LHCN-M2 (cell line): ENCODE measurements at regions not wholly inside any gene's neighbourhood (a gene's known extent, or its start where the extent isn't known, plus 50 kb on each side); places are given as distances from the start of the nearest gene placed in this dataset.

Experiments
- DNase-seq: peaks from one replicate; pipeline ENCODE4 v3.0.0-alpha.2; 2012; ENCODE audit warnings: low read depth

- DNase-seq, result no peak
These were observed 255.9 kb upstream of the TET2 start for GRCh38 chr4:104890598-104891275.

GRCh38 chr4:104896660-104897645, 249.7 kb upstream of the TET2 start:
- peak; percentile 65 for DNase-seq

GRCh38 chr4:104899863-104900262, 246.8 kb upstream of the TET2 start:
- no peak for DNase-seq

GRCh38 chr4:104901438-104901837, 245.2 kb upstream of the TET2 start:
- no peak for DNase-seq

GRCh38 chr4:104901961-104902605, 244.6 kb upstream of the TET2 start:
- no peak for DNase-seq

GRCh38 chr4:104905065-104905464, 241.6 kb upstream of the TET2 start:
- no peak for DNase-seq

- DNase-seq, result no peak
These were observed 241.1 kb upstream of the TET2 start for GRCh38 chr4:104905546-104905945.

- peak; percentile 71 for DNase-seq
These were observed 240.4 kb upstream of the TET2 start for GRCh38 chr4:104906276-104906675.

GRCh38 chr4:104907074-104907649, 239.5 kb upstream of the TET2 start:
- peak; percentile 16 for DNase-seq

- no peak for DNase-seq
These were observed 238.7 kb upstream of the TET2 start for GRCh38 chr4:104907991-104908390.

- no peak for DNase-seq
These were observed 237.3 kb upstream of the TET2 start for GRCh38 chr4:104909376-104909775.

GRCh38 chr4:104912518-104912917, 234.2 kb upstream of the TET2 start:
- DNase-seq, result no peak

- no peak for DNase-seq
These were observed 231.3 kb upstream of the TET2 start for GRCh38 chr4:104915373-104915772.

GRCh38 chr4:104915864-104916263, 230.8 kb upstream of the TET2 start:
- DNase-seq, result no peak

- no peak for DNase-seq
These were observed 227.3 kb upstream of the TET2 start for GRCh38 chr4:104919406-104919805.

- no peak for DNase-seq
These were observed 216.4 kb upstream of the TET2 start for GRCh38 chr4:104930298-104930697.

- peak; percentile 17 for DNase-seq
These were observed 215.6 kb upstream of the TET2 start for GRCh38 chr4:104930745-104931736.

- no peak for DNase-seq
These were observed 208.1 kb upstream of the TET2 start for GRCh38 chr4:104938624-104939023.

- no peak for DNase-seq
These were observed 205.7 kb upstream of the TET2 start for GRCh38 chr4:104940927-104941326.

GRCh38 chr4:104941661-104942062, 205.0 kb upstream of the TET2 start:
- DNase-seq, result peak; percentile 2
